ENCODE measurements at regions not wholly inside any gene's neighbourhood (a gene's known extent, or its start where the extent isn't known, plus 50 kb on each side); places are given as distances from the start of the nearest gene placed in this dataset.
"Not testable (repeated sequence)": the region's sequence is repeated elsewhere in the genome, so short reads cannot be mapped to it uniquely, and the experiment has no call there.

GRCh38 chr2:43004126-43004865, 211.9 kb upstream of the HAAO start:
- intact Hi-C loops (cut with micrococcal nuclease); RAD21 ChIA-PET (ENCODE audit: low non-redundant PET in 1 of 2, low total read pairs in 2 of 2, uncharacterized antibody in 2 of 2, unreplicated experiment in 2 of 2); H3K4me3 ChIP-seq (replicated peaks in 1 of 2; ENCODE audit: low read depth in 1 of 2, low read length in 2 of 2); H3K9me2 ChIP-seq (ENCODE audit: insufficient read depth); BruUV-seq (replicated peaks); POLR2A ChIA-PET; H3K27ac ChIP-seq (ENCODE audit: low read depth, low read length); H3K9me3 ChIP-seq (ENCODE audit: control insufficient read depth in 1 of 2, insufficient read depth in 1 of 2, low read depth in 1 of 2, low read length in 2 of 2); H3K79me2 ChIP-seq (ENCODE audit: insufficient read depth, low read length); H3K36me3 ChIP-seq (ENCODE audit: control insufficient read depth in 1 of 2, insufficient read depth in 2 of 2, low read length in 2 of 2); ATAC-seq; H3K4me1 ChIP-seq (ENCODE audit: control insufficient read depth in 1 of 2, insufficient read depth in 2 of 2, low read length in 2 of 2); H4K20me1 ChIP-seq (ENCODE audit: insufficient read depth); DNase-seq (ENCODE audit: low read depth, low spot score); H3K27me3 ChIP-seq (ENCODE audit: insufficient read depth, low read length); H2AFZ ChIP-seq (ENCODE audit: low read depth, low read length, poor library complexity, severe bottlenecking); H3K9ac ChIP-seq (ENCODE audit: low read length); H3K4me2 ChIP-seq (ENCODE audit: low read length); CTCF ChIA-PET: not testable (repeated sequence)

DNA sequence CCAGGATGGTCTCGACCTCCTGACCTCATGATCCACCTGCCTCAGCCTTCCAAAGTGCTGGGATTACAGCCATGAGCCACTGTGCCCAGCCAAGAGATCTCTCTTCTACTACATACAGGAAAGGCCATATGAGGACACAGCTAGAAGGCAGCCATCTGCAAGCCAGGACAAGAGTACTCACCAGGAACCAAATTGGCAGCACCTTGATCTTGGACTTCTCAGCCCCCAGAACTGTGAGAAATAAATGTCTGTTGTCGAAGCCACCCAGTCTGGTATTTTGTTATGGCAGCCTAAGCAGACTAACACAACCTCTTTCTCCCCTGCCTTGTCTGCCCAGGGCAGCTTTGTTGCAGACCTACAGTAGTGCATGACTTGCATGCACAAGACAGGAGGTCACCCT, 211.3 kb upstream of the HAAO start:
- no peaks in the 10 kb centered on the region for H3K9me3 ChIP-seq (ENCODE audit: control insufficient read depth in 1 of 2, insufficient read depth in 1 of 2, low read depth in 1 of 2, low read length in 2 of 2)
- POLR2A ChIA-PET, result no interaction called here
- no peak overlapping the region for H3K4me2 ChIP-seq (ENCODE audit: low read length)
- no peaks in the 10 kb centered on the region for H3K79me2 ChIP-seq (ENCODE audit: insufficient read depth, low read length)
- no peak overlapping the region for H3K4me3 ChIP-seq (replicated peaks in 1 of 2; ENCODE audit: low read depth in 1 of 2, low read length in 2 of 2)
- H2AFZ ChIP-seq (ENCODE audit: low read depth, low read length, poor library complexity, severe bottlenecking), result no peak overlapping the region
- CTCF ChIA-PET, result no interaction called here
- intact Hi-C loops (cut with micrococcal nuclease), result no loop called here
- RAD21 ChIA-PET (ENCODE audit: low non-redundant PET in 1 of 2, low total read pairs in 2 of 2, uncharacterized antibody in 2 of 2, unreplicated experiment in 2 of 2), result no interaction called here
- no peaks in the 10 kb centered on the region for H3K27me3 ChIP-seq (ENCODE audit: insufficient read depth, low read length)
- H3K27ac ChIP-seq (ENCODE audit: low read depth, low read length), result no peak overlapping the region
- H3K9me2 ChIP-seq (ENCODE audit: insufficient read depth), result no peaks in the 10 kb centered on the region
- no peaks in the 10 kb centered on the region for H3K4me1 ChIP-seq (ENCODE audit: control insufficient read depth in 1 of 2, insufficient read depth in 2 of 2, low read length in 2 of 2)
- no peaks in the 10 kb centered on the region for H4K20me1 ChIP-seq (ENCODE audit: insufficient read depth)
- no peak overlapping the region for H3K9ac ChIP-seq (ENCODE audit: low read length)
- no peak for ATAC-seq
- TF ChIP-seq, protein P1, sequence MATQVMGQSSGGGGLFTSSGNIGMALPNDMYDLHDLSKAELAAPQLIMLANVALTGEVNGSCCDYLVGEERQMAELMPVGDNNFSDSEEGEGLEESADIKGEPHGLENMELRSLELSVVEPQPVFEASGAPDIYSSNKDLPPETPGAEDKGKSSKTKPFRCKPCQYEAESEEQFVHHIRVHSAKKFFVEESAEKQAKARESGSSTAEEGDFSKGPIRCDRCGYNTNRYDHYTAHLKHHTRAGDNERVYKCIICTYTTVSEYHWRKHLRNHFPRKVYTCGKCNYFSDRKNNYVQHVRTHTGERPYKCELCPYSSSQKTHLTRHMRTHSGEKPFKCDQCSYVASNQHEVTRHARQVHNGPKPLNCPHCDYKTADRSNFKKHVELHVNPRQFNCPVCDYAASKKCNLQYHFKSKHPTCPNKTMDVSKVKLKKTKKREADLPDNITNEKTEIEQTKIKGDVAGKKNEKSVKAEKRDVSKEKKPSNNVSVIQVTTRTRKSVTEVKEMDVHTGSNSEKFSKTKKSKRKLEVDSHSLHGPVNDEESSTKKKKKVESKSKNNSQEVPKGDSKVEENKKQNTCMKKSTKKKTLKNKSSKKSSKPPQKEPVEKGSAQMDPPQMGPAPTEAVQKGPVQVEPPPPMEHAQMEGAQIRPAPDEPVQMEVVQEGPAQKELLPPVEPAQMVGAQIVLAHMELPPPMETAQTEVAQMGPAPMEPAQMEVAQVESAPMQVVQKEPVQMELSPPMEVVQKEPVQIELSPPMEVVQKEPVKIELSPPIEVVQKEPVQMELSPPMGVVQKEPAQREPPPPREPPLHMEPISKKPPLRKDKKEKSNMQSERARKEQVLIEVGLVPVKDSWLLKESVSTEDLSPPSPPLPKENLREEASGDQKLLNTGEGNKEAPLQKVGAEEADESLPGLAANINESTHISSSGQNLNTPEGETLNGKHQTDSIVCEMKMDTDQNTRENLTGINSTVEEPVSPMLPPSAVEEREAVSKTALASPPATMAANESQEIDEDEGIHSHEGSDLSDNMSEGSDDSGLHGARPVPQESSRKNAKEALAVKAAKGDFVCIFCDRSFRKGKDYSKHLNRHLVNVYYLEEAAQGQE (IDR thresholded peaks at IDR 0.05; ENCODE audit: low read depth), result no peak
- TF ChIP-seq SIN3A (IDR thresholded peaks at IDR 0.05; ENCODE audit: low read depth) (no peak), CTCF (IDR thresholded peaks at IDR 0.05 in 2 of 3, conservative IDR thresholded peaks at IDR 0.05 in 1 of 3; ENCODE audit: borderline replicate concordance in 1 of 3, insufficient read depth in 1 of 3, low read depth in 2 of 3, low read length in 2 of 3) (no peak), RAD21 (IDR thresholded peaks at IDR 0.05; ENCODE audit: low read depth) (no peak), TCF7L2 (IDR thresholded peaks at IDR 0.05; ENCODE audit: borderline replicate concordance, extremely low read depth, insufficient read depth, insufficient read length) (no peak), POLR2A (IDR thresholded peaks at IDR 0.05; ENCODE audit: borderline replicate concordance, extremely low read depth, insufficient read depth, insufficient read length) (no peak), ELF1 (IDR thresholded peaks at IDR 0.05; ENCODE audit: borderline replicate concordance, low read depth) (no peak), CEBPB (IDR thresholded peaks at IDR 0.05; ENCODE audit: low read depth) (no peak), FOSL1 (IDR thresholded peaks at IDR 0.05; ENCODE audit: low read depth) (no peak), EZH2phosphoT487 (IDR thresholded peaks at IDR 0.05; ENCODE audit: borderline replicate concordance) (no peak), ZNF274 (IDR thresholded peaks at IDR 0.05; ENCODE audit: low read depth, low read length) (no peak), ZFX (IDR thresholded peaks at IDR 0.05) (no peak), SRF (IDR thresholded peaks at IDR 0.05; ENCODE audit: low read depth) (no peak), MAX (IDR thresholded peaks at IDR 0.05) (no peak)
- no peak for DNase-seq (ENCODE audit: low read depth, low spot score)
- no peaks in the 10 kb centered on the region for H3K36me3 ChIP-seq (ENCODE audit: control insufficient read depth in 1 of 2, insufficient read depth in 2 of 2, low read length in 2 of 2)
- BruUV-seq (replicated peaks), result no TSS peak
